ENCODE measurements at regions not wholly inside any gene's neighbourhood (a gene's known extent, or its start where the extent isn't known, plus 50 kb on each side); places are given as distances from the start of the nearest gene placed in this dataset.

- Histone ChIP-seq H3K36me3 (ENCODE audit: control insufficient read depth, insufficient read depth, low read length) (no peaks in the 10 kb centered on the region), H3K9ac (ENCODE audit: low read depth, low read length) (no peak overlapping the region), H3K27me3 (ENCODE audit: control insufficient read depth, insufficient read depth, low read length) (no peaks in the 10 kb centered on the region), H3K4me1 (ENCODE audit: control insufficient read depth, insufficient read depth, low read length) (no peaks in the 10 kb centered on the region), H3K27ac (ENCODE audit: low read depth, low read length) (no peak overlapping the region), H3K4me3 (ENCODE audit: low read depth, low read length) (no peak overlapping the region), H3K9me3 (ENCODE audit: control insufficient read depth, insufficient read depth, low read length) (no peaks in the 10 kb centered on the region)
Measured at GRCh38 chr12:30120522-30120921, 336.8 kb upstream of the TMTC1 start.

- Histone ChIP-seq H3K27ac (ENCODE audit: low read depth, low read length) (no peak overlapping the region), H3K9ac (ENCODE audit: low read depth, low read length) (no peak overlapping the region), H3K4me1 (ENCODE audit: control insufficient read depth, insufficient read depth, low read length) (no peaks in the 10 kb centered on the region), H3K36me3 (ENCODE audit: control insufficient read depth, insufficient read depth, low read length) (no peaks in the 10 kb centered on the region), H3K9me3 (ENCODE audit: control insufficient read depth, insufficient read depth, low read length) (no peaks in the 10 kb centered on the region), H3K4me3 (ENCODE audit: low read depth, low read length) (no peak overlapping the region), H3K27me3 (ENCODE audit: control insufficient read depth, insufficient read depth, low read length) (no peaks in the 10 kb centered on the region)
Measured at GRCh38 chr12:30117483-30117882, 333.7 kb upstream of the TMTC1 start.

DNA sequence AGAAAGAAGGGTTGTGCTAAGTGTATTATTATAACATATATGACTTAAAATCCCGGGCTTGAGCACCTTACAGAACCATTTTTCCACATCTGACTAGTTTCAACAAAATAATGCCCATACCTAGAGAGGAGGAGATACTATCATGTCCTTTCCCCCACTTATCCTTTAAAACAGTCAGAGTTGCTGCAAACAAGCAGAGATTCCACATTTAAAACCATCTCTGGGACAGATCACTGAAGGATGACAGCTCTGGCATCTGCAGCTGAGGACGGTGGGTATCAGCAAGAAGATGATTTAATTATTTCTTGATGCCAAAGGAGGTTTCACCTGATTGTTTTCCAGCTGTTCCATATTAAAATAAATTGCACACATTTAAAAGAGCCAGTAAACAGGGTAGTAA, 328.0 kb upstream of the TMTC1 start:
- Histone ChIP-seq H3K4me1 (ENCODE audit: control insufficient read depth, insufficient read depth, low read length) (no peaks in the 10 kb centered on the region), H3K36me3 (ENCODE audit: control insufficient read depth, insufficient read depth, low read length) (no peaks in the 10 kb centered on the region), H3K27me3 (ENCODE audit: control insufficient read depth, insufficient read depth, low read length) (no peaks in the 10 kb centered on the region), H3K27ac (ENCODE audit: low read depth, low read length) (no peak overlapping the region), H3K4me3 (ENCODE audit: low read depth, low read length) (no peak overlapping the region), H3K9me3 (ENCODE audit: control insufficient read depth, insufficient read depth, low read length) (no peaks in the 10 kb centered on the region), H3K9ac (ENCODE audit: low read depth, low read length) (no peak overlapping the region)

- H3K4me3 ChIP-seq (ENCODE audit: low read depth, low read length): no peak overlapping the region
- no peaks in the 10 kb centered on the region for H3K9me3 ChIP-seq (ENCODE audit: control insufficient read depth, insufficient read depth, low read length)
- H3K27ac ChIP-seq (ENCODE audit: low read depth, low read length): no peak overlapping the region
- no peaks in the 10 kb centered on the region for H3K36me3 ChIP-seq (ENCODE audit: control insufficient read depth, insufficient read depth, low read length)
- H3K9ac ChIP-seq (ENCODE audit: low read depth, low read length): no peak overlapping the region
- H3K27me3 ChIP-seq (ENCODE audit: control insufficient read depth, insufficient read depth, low read length): no peaks in the 10 kb centered on the region
- no peaks in the 10 kb centered on the region for H3K4me1 ChIP-seq (ENCODE audit: control insufficient read depth, insufficient read depth, low read length)
Measured at GRCh38 chr12:30110958-30111586, 327.3 kb upstream of the TMTC1 start.

GRCh38 chr12:30110498-30110897, 326.8 kb upstream of the TMTC1 start:
- Histone ChIP-seq H3K9ac (ENCODE audit: low read depth, low read length) (no peak overlapping the region), H3K27ac (ENCODE audit: low read depth, low read length) (no peak overlapping the region), H3K4me1 (ENCODE audit: control insufficient read depth, insufficient read depth, low read length) (no peaks in the 10 kb centered on the region), H3K27me3 (ENCODE audit: control insufficient read depth, insufficient read depth, low read length) (no peaks in the 10 kb centered on the region), H3K9me3 (ENCODE audit: control insufficient read depth, insufficient read depth, low read length) (no peaks in the 10 kb centered on the region), H3K4me3 (ENCODE audit: low read depth, low read length) (no peak overlapping the region), H3K36me3 (ENCODE audit: control insufficient read depth, insufficient read depth, low read length) (no peaks in the 10 kb centered on the region)

- no peaks in the 10 kb centered on the region for H3K36me3 ChIP-seq (ENCODE audit: control insufficient read depth, insufficient read depth, low read length)
- H3K4me1 ChIP-seq (ENCODE audit: control insufficient read depth, insufficient read depth, low read length): no peaks in the 10 kb centered on the region
- no peaks in the 10 kb centered on the region for H3K27me3 ChIP-seq (ENCODE audit: control insufficient read depth, insufficient read depth, low read length)
- H3K9me3 ChIP-seq (ENCODE audit: control insufficient read depth, insufficient read depth, low read length): no peaks in the 10 kb centered on the region
- no peak overlapping the region for H3K4me3 ChIP-seq (ENCODE audit: low read depth, low read length)
- H3K27ac ChIP-seq (ENCODE audit: low read depth, low read length): no peak overlapping the region
- no peak overlapping the region for H3K9ac ChIP-seq (ENCODE audit: low read depth, low read length)
Measured at GRCh38 chr12:30108666-30109065, 324.9 kb upstream of the TMTC1 start.

DNA sequence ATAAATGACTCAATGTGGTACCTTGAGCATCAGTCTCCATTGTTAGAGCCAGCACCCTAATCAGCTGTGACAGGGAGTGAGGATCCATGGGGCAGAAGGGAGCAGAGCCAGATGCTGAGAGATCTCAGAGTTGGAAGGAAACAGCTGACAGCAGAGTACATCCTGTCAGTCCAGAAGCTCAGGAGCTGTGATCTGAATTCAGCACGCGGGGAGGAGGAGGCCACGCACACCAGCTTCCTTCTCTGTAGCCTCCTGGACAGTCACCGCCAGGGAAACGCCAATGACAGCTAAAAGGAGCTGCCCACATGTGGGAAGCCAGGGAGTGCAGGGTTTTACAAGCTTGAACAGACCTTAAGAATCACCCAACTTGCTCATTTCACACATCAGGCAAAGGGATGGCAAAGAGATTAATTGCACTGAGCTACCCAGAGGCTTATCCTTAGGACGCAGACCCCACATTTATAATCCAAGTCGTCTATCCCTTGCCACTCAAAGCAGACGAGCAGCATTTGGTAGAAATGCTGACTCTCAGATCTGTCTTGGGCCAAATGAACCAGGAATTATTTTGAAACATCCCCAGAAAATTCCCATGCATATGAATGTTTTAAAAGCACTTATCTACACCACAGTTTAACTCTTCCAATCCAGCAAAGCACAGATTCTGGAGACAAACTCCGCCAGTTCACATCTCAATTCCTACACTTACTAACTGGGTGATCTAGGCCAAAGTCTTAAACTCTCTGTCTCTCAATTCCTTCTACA, 322.6 kb upstream of the TMTC1 start:
- Histone ChIP-seq H3K4me3 (ENCODE audit: low read depth, low read length) (no peak overlapping the region), H3K36me3 (ENCODE audit: control insufficient read depth, insufficient read depth, low read length) (no peaks in the 10 kb centered on the region), H3K27ac (ENCODE audit: low read depth, low read length) (no peak overlapping the region), H3K9me3 (ENCODE audit: control insufficient read depth, insufficient read depth, low read length) (no peaks in the 10 kb centered on the region), H3K9ac (ENCODE audit: low read depth, low read length) (no peak overlapping the region), H3K27me3 (ENCODE audit: control insufficient read depth, insufficient read depth, low read length) (no peaks in the 10 kb centered on the region), H3K4me1 (ENCODE audit: control insufficient read depth, insufficient read depth, low read length) (no peaks in the 10 kb centered on the region)

- H3K4me1 ChIP-seq (ENCODE audit: control insufficient read depth, insufficient read depth, low read length): no peaks in the 10 kb centered on the region
- H3K4me3 ChIP-seq (ENCODE audit: low read depth, low read length): no peak overlapping the region
- H3K36me3 ChIP-seq (ENCODE audit: control insufficient read depth, insufficient read depth, low read length): no peaks in the 10 kb centered on the region
- H3K9ac ChIP-seq (ENCODE audit: low read depth, low read length): no peak overlapping the region
- no peak overlapping the region for H3K27ac ChIP-seq (ENCODE audit: low read depth, low read length)
- H3K9me3 ChIP-seq (ENCODE audit: control insufficient read depth, insufficient read depth, low read length): no peaks in the 10 kb centered on the region
- no peaks in the 10 kb centered on the region for H3K27me3 ChIP-seq (ENCODE audit: control insufficient read depth, insufficient read depth, low read length)
Measured at GRCh38 chr12:30105505-30105904, 321.8 kb upstream of the TMTC1 start.

DNA sequence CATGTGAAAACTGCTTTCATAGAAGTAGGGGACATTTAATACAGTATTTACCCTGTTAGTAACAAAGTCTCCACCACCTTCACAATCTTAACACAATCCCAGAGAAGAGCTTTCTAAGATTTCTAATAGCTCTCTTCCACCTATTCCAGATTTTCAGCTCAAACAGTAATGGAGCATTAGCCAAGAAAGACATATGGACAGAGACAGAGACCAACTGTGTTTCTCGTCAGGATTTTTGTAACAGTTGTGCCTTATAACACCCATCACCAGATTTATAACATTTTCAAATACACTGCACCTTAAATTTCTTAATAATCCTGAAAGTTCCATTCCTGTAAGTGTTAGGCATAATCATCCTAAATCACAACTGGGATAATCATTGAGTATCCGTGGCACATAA, 321.2 kb upstream of the TMTC1 start:
- Histone ChIP-seq H3K9ac (ENCODE audit: low read depth, low read length) (no peak overlapping the region), H3K4me1 (ENCODE audit: control insufficient read depth, insufficient read depth, low read length) (no peaks in the 10 kb centered on the region), H3K27ac (ENCODE audit: low read depth, low read length) (no peak overlapping the region), H3K36me3 (ENCODE audit: control insufficient read depth, insufficient read depth, low read length) (no peaks in the 10 kb centered on the region), H3K9me3 (ENCODE audit: control insufficient read depth, insufficient read depth, low read length) (no peaks in the 10 kb centered on the region), H3K27me3 (ENCODE audit: control insufficient read depth, insufficient read depth, low read length) (no peaks in the 10 kb centered on the region), H3K4me3 (ENCODE audit: low read depth, low read length) (no peak overlapping the region)

DNA sequence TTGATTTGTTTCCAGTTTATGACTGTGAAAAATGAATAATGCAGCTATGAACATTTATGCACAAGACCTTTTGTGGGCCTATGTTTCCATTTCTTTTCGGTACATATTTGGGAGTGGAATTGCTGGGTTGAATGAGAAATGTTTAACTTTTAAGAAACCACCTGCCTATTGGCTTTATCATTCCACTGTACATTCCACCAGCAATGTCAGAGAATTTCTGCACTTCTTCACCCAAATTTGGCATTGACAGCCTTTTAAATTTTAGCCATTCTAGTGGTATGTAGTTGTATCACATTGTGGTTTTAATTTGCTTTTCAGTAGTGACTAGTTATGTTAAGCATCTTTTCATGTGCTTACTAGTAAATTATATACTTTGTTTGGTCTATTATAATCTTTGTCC, 317.0 kb upstream of the TMTC1 start:
- Histone ChIP-seq H3K27me3 (ENCODE audit: control insufficient read depth, insufficient read depth, low read length) (no peaks in the 10 kb centered on the region), H3K4me1 (ENCODE audit: control insufficient read depth, insufficient read depth, low read length) (peaks cover 26% of the 10 kb centered on the region), H3K9me3 (ENCODE audit: control insufficient read depth, insufficient read depth, low read length) (no peaks in the 10 kb centered on the region), H3K27ac (ENCODE audit: low read depth, low read length) (no peak overlapping the region), H3K36me3 (ENCODE audit: control insufficient read depth, insufficient read depth, low read length) (no peaks in the 10 kb centered on the region), H3K4me3 (ENCODE audit: low read depth, low read length) (no peak overlapping the region), H3K9ac (ENCODE audit: low read depth, low read length) (no peak overlapping the region)

GRCh38 chr12:30098677-30099076, 314.9 kb upstream of the TMTC1 start:
- Histone ChIP-seq H3K4me3 (ENCODE audit: low read depth, low read length) (no peak overlapping the region), H3K27me3 (ENCODE audit: control insufficient read depth, insufficient read depth, low read length) (no peaks in the 10 kb centered on the region), H3K36me3 (ENCODE audit: control insufficient read depth, insufficient read depth, low read length) (no peaks in the 10 kb centered on the region), H3K9ac (ENCODE audit: low read depth, low read length) (peak overlapping the region; percentile 12; the same call in 1 of the 2 replicates), H3K27ac (ENCODE audit: low read depth, low read length) (peak overlapping the region; percentile 42), H3K4me1 (ENCODE audit: control insufficient read depth, insufficient read depth, low read length) (peaks cover 26% of the 10 kb centered on the region), H3K9me3 (ENCODE audit: control insufficient read depth, insufficient read depth, low read length) (no peaks in the 10 kb centered on the region)

Data from HUES48 (cell line).